ENCODE measurements at regions not wholly inside any gene's neighbourhood (a gene's known extent, or its start where the extent isn't known, plus 50 kb on each side); places are given as distances from the start of the nearest gene placed in this dataset.

- BruUV-seq (replicated peaks), result no TSS peak
- peak; percentile 71 for ATAC-seq
- H3K79me2 ChIP-seq (ENCODE audit: insufficient read depth, low read length), result no peaks in the 10 kb centered on the region
- no peak for DNase-seq (ENCODE audit: low spot score)
- H3K9me3 ChIP-seq (ENCODE audit: low read length), result no peaks in the 10 kb centered on the region
- intact Hi-C loops (cut with micrococcal nuclease; ENCODE audit: unreplicated experiment), result no loop called here
- no peaks in the 10 kb centered on the region for H3K36me3 ChIP-seq (replicated peaks in 1 of 2; ENCODE audit: control insufficient read depth in 1 of 2, insufficient read depth in 2 of 2, low read length in 2 of 2)
- TF ChIP-seq MXD3 (CRISPR knock-in tag; IDR thresholded peaks at IDR 0.05), result no peak
- TF ChIP-seq ZNF205 (CRISPR knock-in tag; IDR thresholded peaks at IDR 0.05), result no peak
- TF ChIP-seq ZNF737 (CRISPR knock-in tag; IDR thresholded peaks at IDR 0.05; ENCODE audit: borderline replicate concordance), result no peak
- TF ChIP-seq ADNP (CRISPR knock-in tag; IDR thresholded peaks at IDR 0.05), result no peak
- TF ChIP-seq ISX (CRISPR knock-in tag; conservative IDR thresholded peaks at IDR 0.05), result no peak
- TF ChIP-seq STAG1 (CRISPR knock-in tag; IDR thresholded peaks at IDR 0.05), result peak; percentile 57
- peak; percentile 51 for TF ChIP-seq CTCF (CRISPR knock-in tag; IDR thresholded peaks at IDR 0.05)
- no peak for TF ChIP-seq ZNF772 (CRISPR knock-in tag; IDR thresholded peaks at IDR 0.05)
- H3K4me3 ChIP-seq (replicated peaks in 1 of 3; ENCODE audit: insufficient read depth in 1 of 3, low read depth in 2 of 3, low read length in 3 of 3), result no peak overlapping the region
- WGBS (ENCODE audit: low lambda C conversion rate), result 48% methylated on average over 3 of the region's 3 CpGs
- in situ Hi-C loops (cut with HindIII; ENCODE audit: extremely low pct_ligation_motif_present, low pct_unique_long_range_greater_than_20kb), result no loop called here
- ChIA-PET CTCF (ENCODE audit: low intra/inter-chr PET ratio, low total read pairs) (interaction anchor here (0.7 kb wide), 1 partner anchor 267 kb away, joined by 3 read pairs; no protein-coding TSS in a partner anchor), POLR2A (no interaction called here)
- H3K4me1 ChIP-seq (ENCODE audit: insufficient read depth, low read length), result no peaks in the 10 kb centered on the region
- H2AFZ ChIP-seq (ENCODE audit: low read length), result no peak overlapping the region
- peaks cover 0 to 6% of the 10 kb centered on the region in 2 experiments; a peak in 1 of 5 replicates for H3K27me3 ChIP-seq (ENCODE audit: control insufficient read depth in 1 of 2, insufficient read depth in 2 of 2, low read length in 2 of 2)
- no peak overlapping the region for H3K27ac ChIP-seq (ENCODE audit: extremely low read length, insufficient read depth, low read length)
- FAIRE-seq, result no peak
- H4K20me1 ChIP-seq (ENCODE audit: insufficient read depth, low read length), result no peaks in the 10 kb centered on the region
- H3K4me2 ChIP-seq (ENCODE audit: low read depth, low read length), result no peak overlapping the region
- H3K9ac ChIP-seq (ENCODE audit: insufficient read depth, low read depth, low read length), result no peak overlapping the region
Observed at GRCh38 chr15:29935296-29936004, 113.2 kb upstream of the TJP1 start.
